Adrenal gland (tissue), 9 donors: ENCODE measurements at regions not wholly inside any gene's neighbourhood (a gene's known extent, or its start where the extent isn't known, plus 50 kb on each side); places are given as distances from the start of the nearest gene placed in this dataset.

Source experiments
- DNase-seq, 7 donors: peaks; one replicate each; pipeline ENCODE4 v3.0.0-alpha.2; 2019 to 2020
- H3K27ac ChIP-seq, 5 donors: fragments of 200-600 bp; sonication (generic) in 4 of 5; 1 replicate in 3 of 5; 2 replicates in 2 of 5; pipeline versions ENCODE4 v1.5.1 to v1.8.0; 2016 to 2020; ENCODE audit warnings: mild to moderate bottlenecking in 1 of 5
- H3K27me3 ChIP-seq: fragments of 200-600 bp; 2 replicates; pipeline ENCODE4 v1.8.0; 2021
- H3K36me3 ChIP-seq, 2 donors: fragments of 200-600 bp; replicated peaks in 1 of 2; 1 replicate in 1 of 2; 2 replicates in 1 of 2; pipeline versions ENCODE4 v1.5.1 to v1.8.0; 2018 to 2022
- H3K4me1 ChIP-seq, 2 donors: fragments of 200-600 bp; replicated peaks in 1 of 2; 1 replicate in 1 of 2; 2 replicates in 1 of 2; pipeline versions ENCODE4 v1.5.1 to v1.8.0; 2018 to 2021
- H3K4me3 ChIP-seq, 4 donors: fragments of 200-600 bp; sonication (generic) in 3 of 4; one replicate each; pipeline ENCODE4 v1.5.1; 2016 to 2018
- H3K9me3 ChIP-seq, 3 donors: fragments of 200-600 bp; sonication (generic) in 1 of 3; replicated peaks in 1 of 3; 1 replicate in 2 of 3; 2 replicates in 1 of 3; pipeline versions ENCODE4 v1.5.1 to v1.8.0; 2016 to 2021
- POLR2A ChIP-seq, 2 donors: fragments of 450-650 bp; IDR thresholded peaks; one replicate each; pipeline ENCODE4 v1.6.1; 2017; ENCODE audit warnings: antibody characterized with exemption in 2 of 2, mild to moderate bottlenecking in 2 of 2, moderate library complexity in 1 of 2
- WGBS, 4 donors: extraction: QIAGEN DNeasy Blood & Tissue Kit in 2 of 4; methylation state at CpG; one replicate each; pipeline versions ENCODE4 v1.1.5 to v1.1.7; 2013 to 2017; 5-methylcytosine and 5-hydroxymethylcytosine counted together
- intact Hi-C, 2 donors: fragments of 100-400 bp; cut with DNase I; formaldehyde crosslinking; loops; one replicate each; pipeline versions ENCODE4 v1.14.1 to v1.15.0; 2022 to 2023
- TF ChIP-seq, protein P1 (sequence below), 6 experiments: fragments of 450-650 bp in 4 of 6; fragments of 200-600 bp in 2 of 6; sonication (generic) in 1 of 6; IDR thresholded peaks; 1 replicate in 5 of 6; 2 replicates in 1 of 6; pipeline versions ENCODE4 v1.5.1 to v1.8.0; 2016 to 2021; ENCODE audit warnings: antibody characterized with exemption in 6 of 6, mild to moderate bottlenecking in 2 of 6, moderate library complexity in 1 of 6
- donor health status: healthy with polysubstance abuse.
- donor health status: Bipolar disorder and iron deficiency.
- donor health status: DM: yes; HTN: yes; CAD: no.
- donor health status: DM: no; HTN: no; CAD: no.
- donor health status: DM: no; HTN: no; CAD: no.

DNA sequence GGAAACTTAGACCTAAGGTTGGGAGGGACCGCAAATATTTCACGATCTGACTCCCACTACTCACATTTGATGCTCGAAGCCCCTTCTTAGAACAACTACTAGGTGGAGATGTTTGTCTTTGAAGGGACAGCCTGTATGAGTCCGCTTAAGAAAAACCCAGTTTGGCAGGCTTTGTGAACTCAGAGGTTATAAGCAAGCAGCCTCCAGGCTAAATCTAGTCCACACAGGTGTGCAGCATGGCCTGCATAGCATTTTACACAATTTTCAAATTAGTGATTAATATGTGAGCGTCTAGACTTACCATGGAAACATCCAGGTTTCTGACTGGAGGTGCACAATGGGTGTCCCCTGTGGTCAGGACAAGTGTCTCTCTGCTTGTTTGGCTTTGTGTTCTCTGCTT lies 127.1 kb downstream of the KIF4B start:
- no peak for TF ChIP-seq POLR2A (IDR thresholded peaks at IDR 0.05)
- TF ChIP-seq, protein P1, sequence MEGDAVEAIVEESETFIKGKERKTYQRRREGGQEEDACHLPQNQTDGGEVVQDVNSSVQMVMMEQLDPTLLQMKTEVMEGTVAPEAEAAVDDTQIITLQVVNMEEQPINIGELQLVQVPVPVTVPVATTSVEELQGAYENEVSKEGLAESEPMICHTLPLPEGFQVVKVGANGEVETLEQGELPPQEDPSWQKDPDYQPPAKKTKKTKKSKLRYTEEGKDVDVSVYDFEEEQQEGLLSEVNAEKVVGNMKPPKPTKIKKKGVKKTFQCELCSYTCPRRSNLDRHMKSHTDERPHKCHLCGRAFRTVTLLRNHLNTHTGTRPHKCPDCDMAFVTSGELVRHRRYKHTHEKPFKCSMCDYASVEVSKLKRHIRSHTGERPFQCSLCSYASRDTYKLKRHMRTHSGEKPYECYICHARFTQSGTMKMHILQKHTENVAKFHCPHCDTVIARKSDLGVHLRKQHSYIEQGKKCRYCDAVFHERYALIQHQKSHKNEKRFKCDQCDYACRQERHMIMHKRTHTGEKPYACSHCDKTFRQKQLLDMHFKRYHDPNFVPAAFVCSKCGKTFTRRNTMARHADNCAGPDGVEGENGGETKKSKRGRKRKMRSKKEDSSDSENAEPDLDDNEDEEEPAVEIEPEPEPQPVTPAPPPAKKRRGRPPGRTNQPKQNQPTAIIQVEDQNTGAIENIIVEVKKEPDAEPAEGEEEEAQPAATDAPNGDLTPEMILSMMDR (IDR thresholded peaks at IDR 0.05) = no peak
- Histone ChIP-seq H3K4me3 (no peak overlapping the region), H3K27ac (no peak overlapping the region), H3K27me3 (no peaks in the 10 kb centered on the region), H3K4me1 (peaks cover 0 to 3% of the 10 kb centered on the region in 2 donors), H3K36me3 (no peaks in the 10 kb centered on the region), H3K9me3 (no peaks in the 10 kb centered on the region)
- 81 to 90% (median 87%) methylated on average over 5 of the region's 5 CpGs for WGBS, 4 donors
- no peak for DNase-seq
- intact Hi-C loops = loop anchor here in 1 of 2 donors (10.0 kb wide), 2 partner anchors 196 to 1684 kb away; partner anchors contain the start of gene MRPL22

DNA sequence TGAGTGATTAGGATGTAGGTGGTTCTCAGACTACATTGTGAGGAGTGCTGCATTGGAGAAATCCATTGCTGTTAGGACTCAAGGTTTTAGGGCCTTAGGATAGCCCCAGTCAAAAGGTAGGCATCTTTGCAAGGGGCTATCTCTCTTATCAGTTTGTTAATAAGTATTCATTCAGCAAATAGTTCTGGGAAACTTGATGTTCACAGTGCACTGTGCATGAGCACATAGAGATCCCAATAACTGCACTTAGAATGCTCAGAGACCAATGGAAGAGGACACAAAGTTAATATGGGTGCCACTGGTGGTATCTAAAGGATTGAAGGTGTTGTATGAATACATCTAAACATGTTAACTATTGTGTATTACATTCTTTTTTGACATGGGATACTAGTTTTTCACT lies 131.4 kb downstream of the KIF4B start:
- intact Hi-C loops = loop anchor here in 1 of 2 donors (10.0 kb wide), 2 partner anchors 200 to 1680 kb away; partner anchors contain the start of gene MRPL22
- Histone ChIP-seq H3K9me3 (no peaks in the 10 kb centered on the region), H3K4me1 (no peaks in the 10 kb centered on the region), H3K27me3 (no peaks in the 10 kb centered on the region), H3K36me3 (no peaks in the 10 kb centered on the region), H3K4me3 (no peak overlapping the region), H3K27ac (no peak overlapping the region)
- no peak for DNase-seq
- TF ChIP-seq, protein P1 (IDR thresholded peaks at IDR 0.05) = no peak
- TF ChIP-seq POLR2A (IDR thresholded peaks at IDR 0.05) = no peak

DNA sequence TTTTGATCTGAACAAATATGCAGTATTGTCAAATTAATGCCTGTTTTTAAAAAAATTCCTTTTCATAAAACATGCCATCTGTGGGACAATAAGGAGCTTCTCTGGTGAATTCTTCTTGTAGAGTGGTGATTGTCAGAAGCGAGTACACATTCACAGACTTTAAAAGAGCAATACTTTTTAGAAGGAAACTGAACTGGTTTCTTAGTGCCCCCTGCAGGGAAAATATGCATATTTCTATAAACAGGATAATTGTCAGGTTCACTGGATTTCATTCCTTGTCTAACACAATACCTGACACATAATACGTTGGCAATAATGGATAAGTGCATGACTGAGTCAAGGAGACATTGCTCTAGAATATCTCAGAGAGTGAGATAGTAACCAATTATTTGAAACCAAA lies 133.7 kb downstream of the KIF4B start:
- H3K27me3 ChIP-seq = no peaks in the 10 kb centered on the region
- H3K27ac ChIP-seq = no peak overlapping the region
- DNase-seq = no peak
- no peak overlapping the region for H3K4me3 ChIP-seq
- no peaks in the 10 kb centered on the region for H3K36me3 ChIP-seq
- TF ChIP-seq, protein P1 (IDR thresholded peaks at IDR 0.05) = peak; percentile 19 to 46 (median 34)
- no peak for TF ChIP-seq POLR2A (IDR thresholded peaks at IDR 0.05)
- intact Hi-C loops = loop anchor here in 1 of 2 donors (10.0 kb wide), 2 partner anchors 202 to 1678 kb away; partner anchors contain the start of gene MRPL22
- WGBS, 4 donors = 20 to 27% (median 26%) methylated on average over 2 of the region's 2 CpGs
- H3K9me3 ChIP-seq = no peaks in the 10 kb centered on the region
- no peaks in the 10 kb centered on the region for H3K4me1 ChIP-seq

DNA sequence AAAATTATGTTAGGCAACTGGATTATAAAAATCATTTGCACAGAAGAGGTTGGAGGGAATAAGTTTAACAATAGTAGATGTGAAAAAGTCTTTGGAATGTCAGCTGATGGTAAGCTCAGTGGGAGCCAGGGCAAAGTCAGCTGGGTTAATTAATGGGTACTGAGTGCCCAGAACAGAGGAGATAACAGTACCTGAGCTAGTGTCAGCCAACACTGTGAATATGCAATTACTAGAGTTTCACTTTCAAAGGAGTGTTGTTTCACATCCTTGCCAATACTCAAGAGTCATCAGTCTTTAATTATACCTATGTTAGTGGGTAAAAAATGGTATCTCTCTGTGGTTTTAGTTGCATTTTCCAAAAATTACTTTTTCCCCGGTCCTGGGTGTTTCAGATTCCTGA lies 135.1 kb downstream of the KIF4B start:
- WGBS, 4 donors = 52 to 75% (median 64%) methylated on average over 1 of the region's 1 CpG

More for the DNA sequence above, 135.1 kb downstream of the KIF4B start:
- Histone ChIP-seq H3K27ac (no peak overlapping the region), H3K4me3 (no peak overlapping the region), H3K36me3 (no peaks in the 10 kb centered on the region), H3K27me3 (no peaks in the 10 kb centered on the region), H3K4me1 (no peaks in the 10 kb centered on the region), H3K9me3 (no peaks in the 10 kb centered on the region)
- no peak for DNase-seq
- TF ChIP-seq, protein P1 (IDR thresholded peaks at IDR 0.05) = no peak
- no peak for TF ChIP-seq POLR2A (IDR thresholded peaks at IDR 0.05)
- intact Hi-C loops = loop anchor here in 1 of 2 donors (10.0 kb wide), 2 partner anchors 204 to 1676 kb away; partner anchors contain the start of gene MRPL22
